HCT116 (cell line): ENCODE measurements at regions not wholly inside any gene's neighbourhood (a gene's known extent, or its start where the extent isn't known, plus 50 kb on each side); places are given as distances from the start of the nearest gene placed in this dataset.

Experiments used
- ATAC-seq: fragments of 200-7000 bp; cut with Tn5 transposase; 2 replicates; pipeline ENCODE4 v1.9.1; 2020; ENCODE audit warnings: mild to moderate bottlenecking, moderate library complexity
- BruUV-seq: library from RNA; stranded (reverse); fragments of 400-500 nt; replicated peaks from 2 replicates; lab custom pipeline; 2021; lab: Mats Ljungman, UMichigan
- CTCF ChIA-PET: fragments of 300-600 bp; sonication (Branson Sonifier 250); formaldehyde crosslinking; loops from one replicate; lab custom pipeline; 2021; ENCODE audit warnings: antibody characterized with exemption; lab: Charles Lee
- POLR2A ChIA-PET: fragments of 300-600, 350-600 bp; sonication (Branson Sonifier 250); formaldehyde crosslinking; loops from one replicate; lab custom pipeline; 2021; ENCODE audit warnings: antibody characterized with exemption; lab: Charles Lee
- RAD21 ChIA-PET, 2 experiments: fragments of 300-600 bp; sonication (Branson Sonifier 250); formaldehyde crosslinking; loops; one replicate each; lab custom pipeline; 2023; ENCODE audit warnings: low total read pairs in 2 of 2; ENCODE audit not compliant: uncharacterized antibody in 2 of 2, unreplicated experiment in 2 of 2, low non-redundant PET in 1 of 2; lab: Charles Lee
- DNase-seq: peaks from one replicate; pipeline ENCODE4 v3.0.0-alpha.2; 2010; ENCODE audit warnings: low read depth, low spot score
- H2AFZ ChIP-seq: fragments of 200-600 bp; shearing (Covaris generic), sonication (generic); 2 replicates; pipeline ENCODE4 v1.6.1; 2017; ENCODE audit warnings: low read depth, mixed run types, mixed read lengths, antibody characterized with exemption, low read length; ENCODE audit not compliant: poor library complexity, severe bottlenecking
- H3K27ac ChIP-seq: 2 replicates; pipeline ENCODE4 v1.5.1; 2012; ENCODE audit warnings: low read depth, low read length
- H3K27me3 ChIP-seq: fragments of 200-600 bp; sonication (generic); 2 replicates; pipeline ENCODE4 v1.6.1; 2016; ENCODE audit warnings: mixed run types, low read length, mixed read lengths; ENCODE audit not compliant: insufficient read depth
- H3K36me3 ChIP-seq, 2 experiments: fragments of 200-500 bp in 1 of 2; fragments of 200-600 bp in 1 of 2; sonication (Bioruptor generic) in 1 of 2; sonication (generic) in 1 of 2; 2 replicates each; pipeline versions ENCODE4 v1.5.1 to v1.6.1; 2014 to 2016; ENCODE audit warnings: low read length in 2 of 2, inconsistent platforms in 1 of 2, mixed read lengths in 1 of 2, mixed run types in 1 of 2; ENCODE audit not compliant: insufficient read depth in 2 of 2, control insufficient read depth in 1 of 2
- H3K4me1 ChIP-seq, 2 experiments: fragments of 200-600 bp in 1 of 2; sonication (generic) in 1 of 2; 2 replicates each; pipeline versions ENCODE4 v1.5.1 to v1.6.1; 2012 to 2017; ENCODE audit warnings: low read length in 2 of 2, inconsistent platforms in 1 of 2, mild to moderate bottlenecking in 1 of 2, mixed read lengths in 1 of 2, mixed run types in 1 of 2, moderate library complexity in 1 of 2; ENCODE audit not compliant: insufficient read depth in 2 of 2, control insufficient read depth in 1 of 2
- H3K4me2 ChIP-seq: fragments of 200-600 bp; sonication (generic); 2 replicates; pipeline ENCODE4 v1.6.1; 2017; ENCODE audit warnings: mixed run types, low read length, mixed read lengths
- H3K4me3 ChIP-seq, 2 experiments: fragments of 200-600 bp in 1 of 2; sonication (generic) in 1 of 2; replicated peaks in 1 of 2; 2 replicates each; pipeline ENCODE4 v1.5.1; 2011 to 2016; ENCODE audit warnings: low read length in 2 of 2, control low read depth in 1 of 2, low read depth in 1 of 2, mild to moderate bottlenecking in 1 of 2, mixed read lengths in 1 of 2, mixed run types in 1 of 2
- H3K79me2 ChIP-seq: fragments of 200-600 bp; sonication (generic); 2 replicates; pipeline ENCODE4 v1.6.1; 2017; ENCODE audit warnings: mild to moderate bottlenecking, mixed run types, low read length, moderate library complexity, mixed read lengths; ENCODE audit not compliant: insufficient read depth
- H3K9ac ChIP-seq: fragments of 200-600 bp; sonication (generic); 2 replicates; pipeline ENCODE4 v1.6.1; 2016; ENCODE audit warnings: low read length, mixed read lengths
- H3K9me2 ChIP-seq: fragments of 200-600 bp; sonication (generic), shearing (Covaris generic); 2 replicates; pipeline ENCODE4 v1.6.1; 2017; ENCODE audit warnings: mixed run types, mild to moderate bottlenecking, moderate library complexity; ENCODE audit not compliant: insufficient read depth
- H3K9me3 ChIP-seq, 2 experiments: fragments of 200-500 bp in 1 of 2; fragments of 200-600 bp in 1 of 2; sonication (Bioruptor generic) in 1 of 2; sonication (generic) in 1 of 2; 2 replicates each; pipeline ENCODE4 v1.6.1; 2014 to 2017; ENCODE audit warnings: low read length in 2 of 2, mixed read lengths in 2 of 2, inconsistent platforms in 1 of 2, low read depth in 1 of 2, mild to moderate bottlenecking in 1 of 2, mixed run types in 1 of 2, moderate library complexity in 1 of 2; ENCODE audit not compliant: control insufficient read depth in 1 of 2, insufficient read depth in 1 of 2
- H4K20me1 ChIP-seq: fragments of 200-600 bp; sonication (generic), shearing (Covaris generic); 2 replicates; pipeline ENCODE4 v1.6.1; 2017; ENCODE audit warnings: mixed run types, mild to moderate bottlenecking, moderate library complexity; ENCODE audit not compliant: insufficient read depth
- CBX3 ChIP-seq: IDR thresholded peaks from 2 replicates; pipeline ENCODE4 v1.6.1; 2012; ENCODE audit warnings: low read depth
- EZH2 ChIP-seq: fragments of 200-600 bp; sonication (generic); IDR thresholded peaks from 2 replicates; pipeline ENCODE4 v1.6.1; 2017; ENCODE audit warnings: antibody characterized with exemption, mixed run types
- FOSL1 ChIP-seq: IDR thresholded peaks from 2 replicates; pipeline ENCODE4 v1.6.1; 2012; ENCODE audit warnings: low read depth
- SP1 ChIP-seq: IDR thresholded peaks from 2 replicates; pipeline ENCODE4 v1.6.1; 2012; ENCODE audit warnings: low read depth
- TCF7L2 ChIP-seq: IDR thresholded peaks from 2 replicates; pipeline ENCODE4 v1.7.0; 2011; ENCODE audit warnings: borderline replicate concordance, inconsistent platforms; ENCODE audit not compliant: insufficient read depth, insufficient read length; ENCODE audit errors: extremely low read depth
- ZFX ChIP-seq: fragments of 450-650 bp; IDR thresholded peaks from 2 replicates; pipeline ENCODE4 v1.6.1; 2017
- ZNF274 ChIP-seq: fragments of 200-500 bp; sonication (Bioruptor generic); IDR thresholded peaks from 2 replicates; pipeline ENCODE4 v1.6.1; 2014; ENCODE audit warnings: mild to moderate bottlenecking, low read depth, low read length, inconsistent platforms
- intact Hi-C: fragments of 100-400 bp; cut with micrococcal nuclease; formaldehyde crosslinking; loops from 2 replicates; pipeline ENCODE4 v1.10.0; 2022
- TF ChIP-seq, protein P1 (sequence below): IDR thresholded peaks from 2 replicates; pipeline ENCODE4 v1.6.1; 2012
- TF ChIP-seq, protein P2 (sequence below), 3 experiments: fragments of 200-600 bp in 1 of 3; sonication (generic) in 1 of 3; IDR thresholded peaks in 2 of 3; conservative IDR thresholded peaks in 1 of 3; 2 replicates each; pipeline ENCODE4 v1.5.1; 2012 to 2017; ENCODE audit warnings: low read depth in 2 of 3, low read length in 2 of 3, antibody characterized with exemption in 1 of 3, borderline replicate concordance in 1 of 3, control low read depth in 1 of 3, mild to moderate bottlenecking in 1 of 3, mixed read lengths in 1 of 3, mixed run types in 1 of 3, moderate library complexity in 1 of 3; ENCODE audit not compliant: insufficient read depth in 1 of 3
- TF ChIP-seq, protein P3 (sequence below): IDR thresholded peaks from 2 replicates; pipeline ENCODE4 v1.6.1; 2012
- TF ChIP-seq, protein P4 (sequence below): IDR thresholded peaks from 2 replicates; pipeline ENCODE4 v1.6.1; 2012; ENCODE audit warnings: low read depth

DNA sequence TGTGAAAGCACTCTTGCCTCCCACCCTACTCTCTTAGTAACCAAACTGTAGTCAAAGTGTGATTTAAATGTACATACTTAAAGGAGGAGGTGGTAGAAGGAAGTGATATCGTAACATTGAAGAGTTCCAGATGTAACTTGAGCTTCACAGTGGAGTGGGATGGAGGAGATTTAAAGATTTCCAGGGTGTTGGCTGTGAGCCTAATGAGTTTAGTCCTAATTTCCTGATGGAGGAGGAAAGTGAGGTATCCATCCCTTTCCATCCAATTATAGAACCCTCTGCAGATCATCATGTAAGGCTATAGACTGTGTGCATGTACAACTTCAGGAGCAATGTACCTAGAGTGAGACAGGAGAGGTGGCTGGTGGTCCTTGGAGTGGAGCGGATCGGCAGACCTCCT is 1163.9 kb upstream of the SEMA6A start:
- no peak for DNase-seq
- no TSS peak for BruUV-seq

More for the DNA sequence above, 1163.9 kb upstream of the SEMA6A start:
- ChIA-PET RAD21 (no interaction called here), CTCF (no interaction called here), POLR2A (no interaction called here)
- Histone ChIP-seq H3K4me3 (no peak overlapping the region), H3K4me2 (no peak overlapping the region), H2AFZ (no peak overlapping the region), H3K4me1 (no peaks in the 10 kb centered on the region), H3K9ac (no peak overlapping the region), H3K36me3 (no peaks in the 10 kb centered on the region), H3K27me3 (no peaks in the 10 kb centered on the region), H3K27ac (no peak overlapping the region), H3K79me2 (no peaks in the 10 kb centered on the region), H3K9me3 (no peaks in the 10 kb centered on the region), H4K20me1 (no peaks in the 10 kb centered on the region), H3K9me2 (no peaks in the 10 kb centered on the region)
- intact Hi-C loops: no loop called here
- ATAC-seq: no peak
- no peak for TF ChIP-seq ZFX
- TF ChIP-seq, protein P1, sequence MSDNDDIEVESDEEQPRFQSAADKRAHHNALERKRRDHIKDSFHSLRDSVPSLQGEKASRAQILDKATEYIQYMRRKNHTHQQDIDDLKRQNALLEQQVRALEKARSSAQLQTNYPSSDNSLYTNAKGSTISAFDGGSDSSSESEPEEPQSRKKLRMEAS: no peak
- TF ChIP-seq, protein P2, sequence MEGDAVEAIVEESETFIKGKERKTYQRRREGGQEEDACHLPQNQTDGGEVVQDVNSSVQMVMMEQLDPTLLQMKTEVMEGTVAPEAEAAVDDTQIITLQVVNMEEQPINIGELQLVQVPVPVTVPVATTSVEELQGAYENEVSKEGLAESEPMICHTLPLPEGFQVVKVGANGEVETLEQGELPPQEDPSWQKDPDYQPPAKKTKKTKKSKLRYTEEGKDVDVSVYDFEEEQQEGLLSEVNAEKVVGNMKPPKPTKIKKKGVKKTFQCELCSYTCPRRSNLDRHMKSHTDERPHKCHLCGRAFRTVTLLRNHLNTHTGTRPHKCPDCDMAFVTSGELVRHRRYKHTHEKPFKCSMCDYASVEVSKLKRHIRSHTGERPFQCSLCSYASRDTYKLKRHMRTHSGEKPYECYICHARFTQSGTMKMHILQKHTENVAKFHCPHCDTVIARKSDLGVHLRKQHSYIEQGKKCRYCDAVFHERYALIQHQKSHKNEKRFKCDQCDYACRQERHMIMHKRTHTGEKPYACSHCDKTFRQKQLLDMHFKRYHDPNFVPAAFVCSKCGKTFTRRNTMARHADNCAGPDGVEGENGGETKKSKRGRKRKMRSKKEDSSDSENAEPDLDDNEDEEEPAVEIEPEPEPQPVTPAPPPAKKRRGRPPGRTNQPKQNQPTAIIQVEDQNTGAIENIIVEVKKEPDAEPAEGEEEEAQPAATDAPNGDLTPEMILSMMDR (IDR thresholded peaks at IDR 0.05 in 2 of 3, conservative IDR thresholded peaks at IDR 0.05 in 1 of 3; ENCODE audit: borderline replicate concordance in 1 of 3, insufficient read depth in 1 of 3, low read depth in 2 of 3, low read length in 2 of 3): no peak
- no peak for TF ChIP-seq SP1
- TF ChIP-seq CBX3: no peak
- TF ChIP-seq, protein P3, sequence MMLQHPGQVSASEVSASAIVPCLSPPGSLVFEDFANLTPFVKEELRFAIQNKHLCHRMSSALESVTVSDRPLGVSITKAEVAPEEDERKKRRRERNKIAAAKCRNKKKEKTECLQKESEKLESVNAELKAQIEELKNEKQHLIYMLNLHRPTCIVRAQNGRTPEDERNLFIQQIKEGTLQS: no peak
- no peak for TF ChIP-seq FOSL1
- no peak for TF ChIP-seq EZH2
- no peak for TF ChIP-seq ZNF274
- no peak for TF ChIP-seq TCF7L2
- TF ChIP-seq, protein P4, sequence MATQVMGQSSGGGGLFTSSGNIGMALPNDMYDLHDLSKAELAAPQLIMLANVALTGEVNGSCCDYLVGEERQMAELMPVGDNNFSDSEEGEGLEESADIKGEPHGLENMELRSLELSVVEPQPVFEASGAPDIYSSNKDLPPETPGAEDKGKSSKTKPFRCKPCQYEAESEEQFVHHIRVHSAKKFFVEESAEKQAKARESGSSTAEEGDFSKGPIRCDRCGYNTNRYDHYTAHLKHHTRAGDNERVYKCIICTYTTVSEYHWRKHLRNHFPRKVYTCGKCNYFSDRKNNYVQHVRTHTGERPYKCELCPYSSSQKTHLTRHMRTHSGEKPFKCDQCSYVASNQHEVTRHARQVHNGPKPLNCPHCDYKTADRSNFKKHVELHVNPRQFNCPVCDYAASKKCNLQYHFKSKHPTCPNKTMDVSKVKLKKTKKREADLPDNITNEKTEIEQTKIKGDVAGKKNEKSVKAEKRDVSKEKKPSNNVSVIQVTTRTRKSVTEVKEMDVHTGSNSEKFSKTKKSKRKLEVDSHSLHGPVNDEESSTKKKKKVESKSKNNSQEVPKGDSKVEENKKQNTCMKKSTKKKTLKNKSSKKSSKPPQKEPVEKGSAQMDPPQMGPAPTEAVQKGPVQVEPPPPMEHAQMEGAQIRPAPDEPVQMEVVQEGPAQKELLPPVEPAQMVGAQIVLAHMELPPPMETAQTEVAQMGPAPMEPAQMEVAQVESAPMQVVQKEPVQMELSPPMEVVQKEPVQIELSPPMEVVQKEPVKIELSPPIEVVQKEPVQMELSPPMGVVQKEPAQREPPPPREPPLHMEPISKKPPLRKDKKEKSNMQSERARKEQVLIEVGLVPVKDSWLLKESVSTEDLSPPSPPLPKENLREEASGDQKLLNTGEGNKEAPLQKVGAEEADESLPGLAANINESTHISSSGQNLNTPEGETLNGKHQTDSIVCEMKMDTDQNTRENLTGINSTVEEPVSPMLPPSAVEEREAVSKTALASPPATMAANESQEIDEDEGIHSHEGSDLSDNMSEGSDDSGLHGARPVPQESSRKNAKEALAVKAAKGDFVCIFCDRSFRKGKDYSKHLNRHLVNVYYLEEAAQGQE: no peak
